NCI-H1092 treated with DMSO at 0.1 percent for 48 hours (cell line): ENCODE measurements at regions not wholly inside any gene's neighbourhood (a gene's known extent, or its start where the extent isn't known, plus 50 kb on each side); places are given as distances from the start of the nearest gene placed in this dataset.

Experiments used
- DNase-seq: peaks from one replicate; lab custom pipeline; 2025; lab: John Stamatoyannopoulos, UW

GRCh38 chr13:29903543-29903942 is 53.1 kb upstream of the UBL3 start:
- DNase-seq: no peak

DNA sequence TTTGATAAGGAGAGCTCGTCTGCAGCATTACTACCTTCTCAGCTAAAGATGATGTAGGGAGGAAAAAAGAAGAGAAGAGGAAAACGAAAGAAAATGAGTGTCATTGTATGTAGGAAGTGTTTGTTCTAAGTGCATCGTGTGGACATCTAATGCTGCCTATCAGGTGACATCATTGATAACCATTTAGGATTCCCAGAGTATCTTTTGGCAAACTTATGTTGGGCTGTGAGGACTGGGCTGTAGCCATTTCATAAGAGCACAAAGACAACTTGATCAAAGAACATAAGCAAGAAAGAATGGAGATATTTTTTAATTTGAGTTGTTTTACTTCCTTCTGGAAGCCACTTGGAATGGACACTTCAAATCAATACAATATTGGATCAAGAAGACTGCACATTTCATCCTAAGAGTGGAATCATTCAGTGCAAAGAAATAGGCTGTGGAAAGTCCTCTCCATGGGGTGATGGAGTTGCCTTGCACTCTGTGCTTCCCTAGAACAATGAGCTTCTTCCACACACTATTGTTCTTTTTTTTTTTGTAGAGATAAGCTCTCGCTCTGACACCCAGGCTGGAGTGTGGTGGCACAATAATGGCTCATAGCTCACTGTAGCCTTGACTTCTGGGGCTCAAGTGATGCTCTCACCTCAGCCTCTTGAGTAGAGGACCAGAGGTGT is 52.4 kb upstream of the UBL3 start:
- no peak for DNase-seq

GRCh38 chr13:29901710-29902631 is 51.6 kb upstream of the UBL3 start:
- DNase-seq: no peak
